ENCODE measurements at regions not wholly inside any gene's neighbourhood (a gene's known extent, or its start where the extent isn't known, plus 50 kb on each side); places are given as distances from the start of the nearest gene placed in this dataset.

DNA sequence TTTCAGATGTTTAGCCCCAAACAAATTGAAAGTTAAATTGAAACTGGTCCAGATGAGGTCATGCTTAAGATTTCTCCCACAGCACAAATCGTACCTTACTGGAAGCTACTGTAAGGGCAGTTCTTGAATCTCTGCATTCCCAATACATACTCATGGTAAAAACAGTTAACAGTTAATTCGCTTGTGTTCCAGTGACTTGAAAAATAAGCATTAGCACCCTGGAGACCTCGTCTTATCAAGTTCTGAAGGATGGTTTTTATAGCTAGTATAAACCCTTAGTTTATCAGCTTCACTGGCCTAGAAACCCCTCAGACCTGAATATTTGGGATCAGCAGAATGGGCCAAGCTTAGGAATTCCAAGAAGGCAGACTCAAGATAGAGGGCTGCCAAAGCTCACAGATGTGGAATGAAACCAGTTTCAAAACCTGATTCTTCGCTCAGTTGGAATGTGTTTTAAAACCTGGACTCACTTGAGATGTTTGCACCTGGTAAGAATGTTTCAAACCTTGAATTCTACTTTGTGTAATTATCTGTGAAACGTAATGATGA lies 103.6 kb downstream of the C9orf152 start:
- TF ChIP-seq, protein P1, sequence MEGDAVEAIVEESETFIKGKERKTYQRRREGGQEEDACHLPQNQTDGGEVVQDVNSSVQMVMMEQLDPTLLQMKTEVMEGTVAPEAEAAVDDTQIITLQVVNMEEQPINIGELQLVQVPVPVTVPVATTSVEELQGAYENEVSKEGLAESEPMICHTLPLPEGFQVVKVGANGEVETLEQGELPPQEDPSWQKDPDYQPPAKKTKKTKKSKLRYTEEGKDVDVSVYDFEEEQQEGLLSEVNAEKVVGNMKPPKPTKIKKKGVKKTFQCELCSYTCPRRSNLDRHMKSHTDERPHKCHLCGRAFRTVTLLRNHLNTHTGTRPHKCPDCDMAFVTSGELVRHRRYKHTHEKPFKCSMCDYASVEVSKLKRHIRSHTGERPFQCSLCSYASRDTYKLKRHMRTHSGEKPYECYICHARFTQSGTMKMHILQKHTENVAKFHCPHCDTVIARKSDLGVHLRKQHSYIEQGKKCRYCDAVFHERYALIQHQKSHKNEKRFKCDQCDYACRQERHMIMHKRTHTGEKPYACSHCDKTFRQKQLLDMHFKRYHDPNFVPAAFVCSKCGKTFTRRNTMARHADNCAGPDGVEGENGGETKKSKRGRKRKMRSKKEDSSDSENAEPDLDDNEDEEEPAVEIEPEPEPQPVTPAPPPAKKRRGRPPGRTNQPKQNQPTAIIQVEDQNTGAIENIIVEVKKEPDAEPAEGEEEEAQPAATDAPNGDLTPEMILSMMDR (IDR thresholded peaks at IDR 0.05), result no peak
- no peak for TF ChIP-seq EZH2phosphoT487 (IDR thresholded peaks at IDR 0.05)
